ENCODE measurements at regions not wholly inside any gene's neighbourhood (a gene's known extent, or its start where the extent isn't known, plus 50 kb on each side); places are given as distances from the start of the nearest gene placed in this dataset.

GRCh38 chr1:218081358-218081757, 203.7 kb upstream of the RRP15 start:
- no peak overlapping the region for H2BK120ac ChIP-seq (replicated peaks; ENCODE audit: low read depth, low read length)
- no peaks in the 10 kb centered on the region for H3K9me3 ChIP-seq (ENCODE audit: insufficient read depth in 2 of 2, low read depth in 1 of 2, low read length in 1 of 2)
- H3K79me1 ChIP-seq (ENCODE audit: low read depth, low read length) = no peaks in the 10 kb centered on the region
- H3K79me2 ChIP-seq (ENCODE audit: control insufficient read depth in 1 of 2, insufficient read depth in 2 of 2, low read length in 2 of 2) = no peaks in the 10 kb centered on the region
- no peak overlapping the region for H3K4ac ChIP-seq (replicated peaks; ENCODE audit: insufficient read length, low read depth, low read length)
- H2BK20ac ChIP-seq (ENCODE audit: low read length) = no peak overlapping the region
- no peak overlapping the region for H2BK12ac ChIP-seq (ENCODE audit: low read depth, low read length)
- no peak for TF ChIP-seq RFX5 (IDR thresholded peaks at IDR 0.05; ENCODE audit: borderline replicate concordance, low read depth, low read length)
- TF ChIP-seq SAP30 (IDR thresholded peaks at IDR 0.05; ENCODE audit: insufficient read depth, insufficient replicate concordance, low read length) = no peak
- TF ChIP-seq SP1 (IDR thresholded peaks at IDR 0.05; ENCODE audit: low read depth, low read length) = no peak
- no peak for TF ChIP-seq EP300 (IDR thresholded peaks at IDR 0.05; ENCODE audit: borderline replicate concordance in 1 of 2, low read depth in 2 of 2, low read length in 2 of 2)
- TF ChIP-seq CBX5 (IDR thresholded peaks at IDR 0.05; ENCODE audit: low read depth, low read length) = no peak
- no peak for TF ChIP-seq CHD1 (IDR thresholded peaks at IDR 0.05; ENCODE audit: low read depth, low read length)
- no peak for TF ChIP-seq SIRT6 (IDR thresholded peaks at IDR 0.05; ENCODE audit: low read length)
- TF ChIP-seq GTF2F1 (IDR thresholded peaks at IDR 0.05; ENCODE audit: borderline replicate concordance, low read depth, low read length) = no peak
- no peak for TF ChIP-seq RBBP5 (IDR thresholded peaks at IDR 0.05; ENCODE audit: borderline replicate concordance, low read depth, low read length)
- no peak for TF ChIP-seq RAD21 (IDR thresholded peaks at IDR 0.05 in 1 of 2, conservative IDR thresholded peaks at IDR 0.05 in 1 of 2; ENCODE audit: low read depth in 2 of 2, low read length in 2 of 2)
- H2AK5ac ChIP-seq (ENCODE audit: low read depth, low read length) = no peak overlapping the region
- H3K18ac ChIP-seq (ENCODE audit: extremely low read depth, low read length) = no peak overlapping the region
- H4K8ac ChIP-seq (ENCODE audit: extremely low read depth, insufficient read depth, low read length) = no peak overlapping the region
- H4K20me1 ChIP-seq (replicated peaks in 1 of 2; ENCODE audit: control insufficient read depth in 1 of 2, insufficient read depth in 2 of 2, low read length in 2 of 2) = no peaks in the 10 kb centered on the region
- no peak overlapping the region for H3K27ac ChIP-seq (ENCODE audit: low read depth, low read length)
- H4K5ac ChIP-seq (ENCODE audit: insufficient read length, low read depth, low read length) = no peak overlapping the region
- H3K4me2 ChIP-seq (ENCODE audit: insufficient read depth in 1 of 2, low read depth in 2 of 2, low read length in 2 of 2) = no peak overlapping the region
- H3K27me3 ChIP-seq (replicated peaks in 1 of 4; ENCODE audit: control insufficient read depth in 3 of 4, extremely low read depth in 1 of 4, insufficient read depth in 3 of 4, low read length in 3 of 4) = no peaks in the 10 kb centered on the region
- H2BK15ac ChIP-seq (ENCODE audit: low read length) = no peak overlapping the region
- no peak overlapping the region for H2BK5ac ChIP-seq (ENCODE audit: low read depth, low read length)
- peaks cover 0 to 5% (median 0%) of the 10 kb centered on the region in 4 experiments; a peak in 2 of 7 replicates for H3K4me1 ChIP-seq (replicated peaks in 1 of 4; ENCODE audit: control insufficient read depth in 3 of 4, insufficient read depth in 4 of 4, low read length in 3 of 4)
- ChIA-PET POLR2A (ENCODE audit: partially characterized antibody) (no interaction called here), CTCF (ENCODE audit: partially characterized antibody) (no interaction called here)
- no peak for FAIRE-seq
- no peak overlapping the region for H3K23ac ChIP-seq (ENCODE audit: insufficient read length)
- no peak overlapping the region for H3K9ac ChIP-seq (replicated peaks in 1 of 4; ENCODE audit: extremely low read depth in 1 of 4, low read depth in 3 of 4, low read length in 3 of 4)
- no peak overlapping the region for H3K14ac ChIP-seq (ENCODE audit: insufficient read length)
- H2AFZ ChIP-seq (ENCODE audit: low read length) = no peak overlapping the region
- no peak for DNase-seq (ENCODE audit: low read depth in 1 of 2, low spot score in 2 of 2)
- H3K36me3 ChIP-seq (ENCODE audit: control insufficient read depth in 2 of 4, insufficient read depth in 4 of 4, low read length in 3 of 4) = no peaks in the 10 kb centered on the region
- H4K91ac ChIP-seq (replicated peaks; ENCODE audit: insufficient read length, low read length) = no peak overlapping the region
- H3K23me2 ChIP-seq (ENCODE audit: low read depth, low read length) = no peaks in the 10 kb centered on the region
- no peak overlapping the region for H3K4me3 ChIP-seq (ENCODE audit: extremely low read depth in 1 of 4, insufficient read depth in 2 of 4, low read depth in 3 of 4, low read length in 4 of 4)
- no peak overlapping the region for H3K56ac ChIP-seq (replicated peaks; ENCODE audit: insufficient read length, low read depth, low read length)
